ENCODE measurements at regions not wholly inside any gene's neighbourhood (a gene's known extent, or its start where the extent isn't known, plus 50 kb on each side); places are given as distances from the start of the nearest gene placed in this dataset.

- H3K4me3 ChIP-seq = no peak overlapping the region
- no peak for DNase-seq (ENCODE audit: low read depth, low spot score)
- no peak overlapping the region for H3K9ac ChIP-seq (ENCODE audit: insufficient read length)
- H3K9me3 ChIP-seq (ENCODE audit: low read depth, low read length) = no peaks in the 10 kb centered on the region
- no peaks in the 10 kb centered on the region for H3K36me3 ChIP-seq (ENCODE audit: insufficient read depth, low read length)
- H3K27ac ChIP-seq = no peak overlapping the region
- TF ChIP-seq EZH2 (IDR thresholded peaks at IDR 0.05) = no peak
- no peak for TF ChIP-seq FOXP2 (optimal IDR thresholded peaks at IDR 0.05; ENCODE audit: control extremely low read depth, extremely low read length, insufficient read depth)
- TF ChIP-seq POLR2AphosphoS5 (IDR thresholded peaks at IDR 0.05; ENCODE audit: borderline replicate concordance, low read depth, low read length) = no peak
Observed at GRCh38 chr3:176595307-176595706, 602.0 kb downstream of the TBL1XR1 start.

- no peak for DNase-seq (ENCODE audit: low read depth, low spot score)
- Histone ChIP-seq H3K36me3 (ENCODE audit: insufficient read depth, low read length) (no peaks in the 10 kb centered on the region), H3K4me3 (no peak overlapping the region), H3K27ac (no peak overlapping the region), H3K9ac (ENCODE audit: insufficient read length) (no peak overlapping the region), H3K9me3 (ENCODE audit: low read depth, low read length) (no peaks in the 10 kb centered on the region)
- no peak for TF ChIP-seq POLR2AphosphoS5 (IDR thresholded peaks at IDR 0.05; ENCODE audit: borderline replicate concordance, low read depth, low read length)
- TF ChIP-seq EZH2 (IDR thresholded peaks at IDR 0.05) = no peak
- TF ChIP-seq FOXP2 (optimal IDR thresholded peaks at IDR 0.05; ENCODE audit: control extremely low read depth, extremely low read length, insufficient read depth) = no peak
Observed at GRCh38 chr3:176590722-176591121, 606.6 kb downstream of the TBL1XR1 start.

- Histone ChIP-seq H3K27ac (no peak overlapping the region), H3K36me3 (ENCODE audit: insufficient read depth, low read length) (no peaks in the 10 kb centered on the region), H3K9ac (ENCODE audit: insufficient read length) (no peak overlapping the region), H3K9me3 (ENCODE audit: low read depth, low read length) (no peaks in the 10 kb centered on the region), H3K4me3 (no peak overlapping the region)
- no peak for TF ChIP-seq EZH2 (IDR thresholded peaks at IDR 0.05)
- no peak for TF ChIP-seq POLR2AphosphoS5 (IDR thresholded peaks at IDR 0.05; ENCODE audit: borderline replicate concordance, low read depth, low read length)
- TF ChIP-seq FOXP2 (optimal IDR thresholded peaks at IDR 0.05; ENCODE audit: control extremely low read depth, extremely low read length, insufficient read depth) = no peak
- DNase-seq (ENCODE audit: low read depth, low spot score) = no peak
Observed at GRCh38 chr3:176587089-176587488, 610.2 kb downstream of the TBL1XR1 start.

GRCh38 chr3:176584413-176585176 is 612.7 kb downstream of the TBL1XR1 start:
- Histone ChIP-seq H3K9me3 (ENCODE audit: low read depth, low read length) (no peaks in the 10 kb centered on the region), H3K4me3 (no peak overlapping the region), H3K9ac (ENCODE audit: insufficient read length) (no peak overlapping the region), H3K36me3 (ENCODE audit: insufficient read depth, low read length) (no peaks in the 10 kb centered on the region), H3K27ac (peak overlapping the region; percentile 70; the same call in 1 of the 2 replicates)
- no peak for DNase-seq (ENCODE audit: low read depth, low spot score)
- TF ChIP-seq EZH2 (IDR thresholded peaks at IDR 0.05) (no peak), POLR2AphosphoS5 (IDR thresholded peaks at IDR 0.05; ENCODE audit: borderline replicate concordance, low read depth, low read length) (no peak), FOXP2 (optimal IDR thresholded peaks at IDR 0.05; ENCODE audit: control extremely low read depth, extremely low read length, insufficient read depth) (no peak)

GRCh38 chr3:176583956-176584355 is 613.3 kb downstream of the TBL1XR1 start:
- no peaks in the 10 kb centered on the region for H3K9me3 ChIP-seq (ENCODE audit: low read depth, low read length)
- H3K36me3 ChIP-seq (ENCODE audit: insufficient read depth, low read length) = no peaks in the 10 kb centered on the region
- DNase-seq (ENCODE audit: low read depth, low spot score) = no peak
- peak overlapping the region; percentile 1 for H3K9ac ChIP-seq (ENCODE audit: insufficient read length)
- TF ChIP-seq POLR2AphosphoS5 (IDR thresholded peaks at IDR 0.05; ENCODE audit: borderline replicate concordance, low read depth, low read length) (no peak), FOXP2 (optimal IDR thresholded peaks at IDR 0.05; ENCODE audit: control extremely low read depth, extremely low read length, insufficient read depth) (no peak), EZH2 (IDR thresholded peaks at IDR 0.05) (no peak)
- H3K4me3 ChIP-seq = peak overlapping the region; percentile 5
- peak overlapping the region; percentile 70 for H3K27ac ChIP-seq

GRCh38 chr3:176581589-176581988 is 615.7 kb downstream of the TBL1XR1 start:
- TF ChIP-seq POLR2AphosphoS5 (IDR thresholded peaks at IDR 0.05; ENCODE audit: borderline replicate concordance, low read depth, low read length) = no peak
- TF ChIP-seq FOXP2 (optimal IDR thresholded peaks at IDR 0.05; ENCODE audit: control extremely low read depth, extremely low read length, insufficient read depth) = no peak
- no peak for TF ChIP-seq EZH2 (IDR thresholded peaks at IDR 0.05)
- no peaks in the 10 kb centered on the region for H3K9me3 ChIP-seq (ENCODE audit: low read depth, low read length)
- DNase-seq (ENCODE audit: low read depth, low spot score) = no peak
- H3K27ac ChIP-seq = no peak overlapping the region
- no peaks in the 10 kb centered on the region for H3K36me3 ChIP-seq (ENCODE audit: insufficient read depth, low read length)
- H3K4me3 ChIP-seq = no peak overlapping the region
- H3K9ac ChIP-seq (ENCODE audit: insufficient read length) = no peak overlapping the region

GRCh38 chr3:176579711-176580185 is 617.5 kb downstream of the TBL1XR1 start:
- no peak overlapping the region for H3K27ac ChIP-seq
- H3K4me3 ChIP-seq = no peak overlapping the region
- H3K36me3 ChIP-seq (ENCODE audit: insufficient read depth, low read length) = no peaks in the 10 kb centered on the region
- H3K9me3 ChIP-seq (ENCODE audit: low read depth, low read length) = no peaks in the 10 kb centered on the region
- no peak for DNase-seq (ENCODE audit: low read depth, low spot score)
- no peak for TF ChIP-seq EZH2 (IDR thresholded peaks at IDR 0.05)
- no peak for TF ChIP-seq POLR2AphosphoS5 (IDR thresholded peaks at IDR 0.05; ENCODE audit: borderline replicate concordance, low read depth, low read length)
- no peak for TF ChIP-seq FOXP2 (optimal IDR thresholded peaks at IDR 0.05; ENCODE audit: control extremely low read depth, extremely low read length, insufficient read depth)
- no peak overlapping the region for H3K9ac ChIP-seq (ENCODE audit: insufficient read length)

GRCh38 chr3:176578316-176578715 is 619.0 kb downstream of the TBL1XR1 start:
- no peaks in the 10 kb centered on the region for H3K36me3 ChIP-seq (ENCODE audit: insufficient read depth, low read length)
- TF ChIP-seq EZH2 (IDR thresholded peaks at IDR 0.05) (no peak), FOXP2 (optimal IDR thresholded peaks at IDR 0.05; ENCODE audit: control extremely low read depth, extremely low read length, insufficient read depth) (no peak), POLR2AphosphoS5 (IDR thresholded peaks at IDR 0.05; ENCODE audit: borderline replicate concordance, low read depth, low read length) (no peak)
- H3K4me3 ChIP-seq = no peak overlapping the region
- no peak overlapping the region for H3K27ac ChIP-seq
- no peak overlapping the region for H3K9ac ChIP-seq (ENCODE audit: insufficient read length)
- no peak for DNase-seq (ENCODE audit: low read depth, low spot score)
- no peaks in the 10 kb centered on the region for H3K9me3 ChIP-seq (ENCODE audit: low read depth, low read length)
